GM21381 (cell line): ENCODE measurements at regions not wholly inside any gene's neighbourhood (a gene's known extent, or its start where the extent isn't known, plus 50 kb on each side); places are given as distances from the start of the nearest gene placed in this dataset.
A peak's percentile ranks its signal among the peaks of the same experiment; 100 is the strongest.
"Not testable (repeated sequence)": the region's sequence is repeated elsewhere in the genome, so short reads cannot be mapped to it uniquely, and the experiment has no call there.

Source experiments
- ATAC-seq: cut with Tn5 transposase; IDR thresholded peaks from one replicate; pipeline ENCODE4 v1.9.1; 2021; ENCODE audit warnings: mild to moderate bottlenecking, moderate library complexity; ENCODE audit not compliant: unreplicated experiment

DNA sequence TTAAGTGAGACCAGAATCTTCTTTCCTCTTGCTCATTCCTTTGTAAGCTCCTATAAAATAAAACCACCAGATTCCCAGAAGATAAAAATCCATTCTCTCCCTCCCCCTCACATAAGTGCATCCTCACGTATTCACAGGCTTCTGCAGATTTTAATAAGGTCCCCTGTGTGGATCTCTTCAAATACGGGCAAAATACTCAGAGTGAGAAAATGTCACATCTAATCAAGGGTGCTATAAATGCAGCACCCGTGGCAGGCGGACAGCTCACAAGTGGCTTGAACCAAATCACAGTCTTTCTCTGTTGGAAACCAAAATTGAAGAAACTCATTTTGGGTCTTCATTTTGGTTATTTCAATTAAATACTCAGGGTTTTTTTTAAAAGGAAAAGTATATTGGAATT is 212.9 kb upstream of the CMC1 start:
- no peak for ATAC-seq

DNA sequence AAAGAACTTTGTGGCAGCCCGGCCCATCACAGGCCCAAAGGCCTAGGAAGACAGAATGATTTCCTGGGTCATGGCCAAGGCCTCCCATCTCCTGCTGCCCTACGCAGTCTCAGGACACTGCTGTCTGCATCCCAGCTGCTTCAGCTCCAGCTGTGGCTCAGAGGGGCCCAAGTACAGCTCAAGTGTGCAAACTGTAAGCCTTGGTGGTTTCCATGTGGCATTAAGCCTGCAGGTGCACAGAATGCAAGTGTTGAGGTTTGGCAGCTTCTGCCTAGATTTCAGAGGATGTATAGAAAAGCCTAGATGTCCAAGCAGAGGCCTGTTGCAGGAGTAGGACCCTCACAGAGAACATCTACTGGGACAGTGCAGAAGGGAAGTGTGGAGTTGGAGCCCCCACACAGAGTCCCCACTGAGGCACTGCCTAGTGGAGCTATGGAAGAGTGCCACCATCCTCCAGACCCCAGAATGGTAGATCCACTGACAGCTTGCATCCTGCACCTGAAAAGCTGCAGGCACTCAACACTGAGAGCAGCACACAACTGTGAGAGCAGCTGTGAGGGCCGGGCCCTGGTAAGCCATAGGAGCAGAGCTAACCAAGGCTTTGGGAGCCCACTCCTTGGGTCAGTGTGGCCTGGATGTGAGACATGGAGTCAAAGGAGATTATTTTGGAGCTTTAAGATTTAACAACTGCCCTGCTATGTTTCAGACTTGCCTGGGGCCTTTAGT is 208.2 kb upstream of the CMC1 start:
- ATAC-seq, result no peak

GRCh38 chr3:28036599-28037575 is 204.5 kb upstream of the CMC1 start:
- peak; percentile 58 for ATAC-seq

GRCh38 chr3:28039234-28039633 is 202.2 kb upstream of the CMC1 start:
- no peak for ATAC-seq

- ATAC-seq, result no peak
These were observed 201.6 kb upstream of the CMC1 start for GRCh38 chr3:28039829-28040228.

DNA sequence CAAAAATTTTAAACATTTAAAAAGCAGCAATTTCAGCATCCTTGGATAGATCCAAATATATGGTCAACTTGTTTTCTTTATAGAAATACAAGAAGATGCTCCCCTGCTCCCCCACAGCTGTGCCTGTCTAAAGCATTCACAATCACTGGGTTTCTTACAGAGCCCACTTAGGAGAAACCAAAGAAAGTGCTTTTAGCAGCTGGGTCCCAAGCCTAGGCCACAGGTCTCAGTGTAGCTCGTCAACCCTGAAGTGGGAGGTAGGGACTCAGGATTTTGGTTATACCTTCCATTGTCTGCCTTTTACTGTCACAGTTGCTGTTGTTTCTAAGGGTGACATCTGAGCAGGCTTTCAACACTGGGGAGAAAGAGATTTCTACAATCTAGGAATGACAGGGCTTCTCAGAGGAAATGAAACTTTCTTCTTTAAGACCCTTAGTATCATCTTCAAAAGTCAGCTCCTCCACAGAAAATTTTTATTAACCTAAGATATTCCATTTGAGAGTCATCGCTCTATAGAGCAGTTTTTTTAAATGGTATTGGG is 199.3 kb upstream of the CMC1 start:
- ATAC-seq, result peak; percentile 53

- peak; percentile 30 for ATAC-seq
These were observed 198.7 kb upstream of the CMC1 start for GRCh38 chr3:28042707-28043106.

GRCh38 chr3:28050120-28050519 is 191.3 kb upstream of the CMC1 start:
- no peak for ATAC-seq

DNA sequence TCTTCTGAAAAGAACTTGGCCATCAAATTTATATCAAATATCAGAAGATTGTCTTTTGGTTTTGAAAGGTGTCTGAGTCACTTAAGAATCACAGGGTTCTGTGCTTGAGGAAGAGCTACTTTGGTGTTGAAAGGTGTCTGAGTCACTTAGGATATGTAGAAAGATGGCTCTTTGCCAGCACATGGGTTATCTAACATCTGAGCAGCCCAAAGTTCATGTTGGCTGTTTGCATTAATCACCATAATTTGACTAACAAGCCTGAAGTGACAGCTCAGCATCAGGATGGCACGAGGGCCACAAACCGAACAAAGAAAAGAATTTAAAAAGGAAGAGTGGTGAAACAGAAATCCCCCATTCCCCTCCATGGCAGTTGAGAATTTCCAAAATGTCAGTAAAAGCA is 190.5 kb upstream of the CMC1 start:
- no peak for ATAC-seq

DNA sequence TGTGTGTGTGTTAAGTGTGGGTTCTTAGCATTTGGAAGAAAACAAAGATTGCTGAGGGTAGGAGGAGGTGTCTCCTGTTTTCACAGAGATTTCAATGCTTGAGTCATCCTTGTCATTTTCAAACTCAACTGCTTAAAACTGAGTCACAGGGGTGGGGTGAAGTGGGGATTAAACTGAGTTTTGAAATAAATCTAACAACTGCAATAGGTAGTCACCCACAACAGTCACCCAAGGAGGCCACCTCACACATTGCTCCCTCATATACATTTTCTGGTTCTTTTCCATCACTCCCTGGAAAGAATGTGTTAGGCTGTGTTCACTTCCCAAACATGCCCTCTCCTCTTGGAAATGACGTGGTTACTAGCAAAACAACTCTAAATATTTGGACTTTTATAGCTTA is 187.7 kb upstream of the CMC1 start:
- ATAC-seq, result no peak

DNA sequence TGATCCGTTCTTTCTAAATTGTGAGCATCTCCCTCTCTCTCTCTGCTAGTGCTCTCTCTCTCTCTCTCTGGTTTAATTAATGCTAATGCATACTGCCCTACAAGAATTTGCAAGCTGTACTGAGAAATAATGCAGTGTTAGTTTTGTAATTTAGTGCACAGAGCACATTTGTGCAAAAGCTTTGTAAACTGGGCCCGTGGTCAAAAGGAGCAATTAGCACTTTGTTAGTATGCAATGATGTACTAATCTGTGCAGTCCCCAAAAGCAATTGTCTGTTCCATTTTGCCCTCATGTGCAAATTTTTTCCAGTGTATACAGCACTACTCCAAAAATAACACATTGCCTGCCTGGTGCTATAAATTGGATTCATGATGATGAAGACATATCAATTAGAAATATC is 184.6 kb upstream of the CMC1 start:
- no peak for ATAC-seq

GRCh38 chr3:28057539-28057938 is 183.9 kb upstream of the CMC1 start:
- no peak for ATAC-seq

DNA sequence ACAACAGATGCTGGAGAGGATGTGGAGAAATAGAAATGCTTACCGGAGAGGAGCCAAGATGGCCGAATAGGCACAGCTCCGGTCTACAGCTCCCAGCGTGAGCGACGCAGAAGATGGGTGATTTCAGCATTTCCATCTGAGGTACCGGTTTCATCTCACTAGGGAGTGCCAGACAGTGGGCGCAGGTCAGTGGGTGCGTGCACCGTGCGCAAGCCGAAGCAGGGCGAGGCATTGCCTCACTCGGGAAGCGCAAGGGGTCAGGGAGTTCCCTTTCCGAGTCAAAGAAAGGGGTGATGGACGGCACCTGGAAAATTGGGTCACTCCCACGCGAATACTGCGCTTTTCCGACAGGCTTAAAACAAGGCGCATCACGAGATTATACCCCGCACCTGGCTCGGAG is 182.2 kb upstream of the CMC1 start:
- not testable (repeated sequence) for ATAC-seq

DNA sequence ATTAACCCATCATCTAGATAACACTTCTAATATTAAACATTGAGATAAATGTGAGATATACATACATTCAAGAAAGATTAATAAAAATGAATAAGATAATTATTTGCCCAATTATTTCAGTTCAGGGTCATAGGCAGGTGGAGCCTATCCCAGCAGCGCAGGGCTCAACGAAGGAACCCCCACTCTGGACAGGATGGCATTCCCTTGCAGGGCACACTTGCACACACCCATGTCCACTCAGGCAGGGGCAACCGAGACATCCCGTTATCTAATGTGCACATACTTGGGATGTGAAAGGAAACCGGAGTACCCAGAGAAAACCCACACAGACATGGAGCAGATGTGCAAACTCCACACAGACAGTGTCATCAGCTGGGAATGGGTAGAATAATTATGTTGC is 175.4 kb upstream of the CMC1 start:
- ATAC-seq, result no peak

DNA sequence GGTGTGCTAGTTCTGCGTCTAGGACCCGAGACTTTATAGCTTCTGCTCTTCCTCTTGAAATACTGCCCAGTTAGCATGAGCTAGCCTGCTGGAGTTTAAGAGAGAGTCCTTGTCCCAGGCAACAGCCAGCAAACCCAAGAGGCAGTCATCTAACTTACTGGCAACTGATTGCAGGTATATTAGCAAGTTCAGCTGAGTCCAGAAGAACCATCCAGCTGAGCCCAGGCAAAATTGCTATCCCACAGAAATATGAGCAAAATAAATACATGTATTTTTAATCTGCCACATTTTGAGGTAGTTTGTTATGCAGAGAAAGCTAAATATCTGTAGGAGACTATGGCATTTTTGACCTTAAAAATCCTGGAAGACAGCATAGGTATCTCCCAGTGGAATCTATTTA is 174.4 kb upstream of the CMC1 start:
- no peak for ATAC-seq

DNA sequence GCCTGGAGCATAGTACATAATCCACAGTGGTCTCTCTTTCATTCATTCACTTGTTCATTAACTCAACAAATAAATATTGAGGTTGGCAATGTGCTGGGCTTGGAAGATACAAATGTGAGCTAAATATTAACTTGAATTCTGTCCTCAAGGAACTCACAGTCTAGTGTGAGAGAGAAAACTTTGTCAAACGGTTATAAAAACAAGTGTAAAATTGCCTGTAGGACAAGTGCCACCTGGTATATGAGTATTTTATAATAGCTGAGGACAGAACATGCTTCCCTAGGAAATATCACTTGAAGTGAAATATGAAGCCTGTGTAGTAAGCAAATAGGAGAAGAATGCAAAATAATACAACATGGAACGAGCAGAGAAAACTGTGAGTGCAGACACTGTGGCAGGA is 173.1 kb upstream of the CMC1 start:
- no peak for ATAC-seq

DNA sequence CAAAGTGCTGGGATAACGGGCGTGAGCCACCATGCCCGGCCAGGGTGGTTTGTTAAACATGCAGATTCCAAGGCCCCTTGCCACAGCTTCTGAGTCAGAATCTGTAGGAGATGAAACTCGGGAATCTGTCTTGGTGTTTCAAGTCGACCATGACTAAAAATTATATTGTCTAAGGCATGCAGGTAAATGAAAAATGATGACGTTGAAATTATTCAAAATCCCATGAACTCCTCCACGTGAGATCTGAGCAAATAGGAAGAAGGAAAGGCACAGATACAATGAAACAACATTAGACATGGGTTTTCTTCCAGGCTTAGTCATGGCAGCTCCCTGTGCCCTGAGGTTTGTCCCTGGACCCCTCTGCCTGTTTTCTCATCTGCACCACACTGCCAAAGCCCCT is 172.0 kb upstream of the CMC1 start:
- no peak for ATAC-seq

DNA sequence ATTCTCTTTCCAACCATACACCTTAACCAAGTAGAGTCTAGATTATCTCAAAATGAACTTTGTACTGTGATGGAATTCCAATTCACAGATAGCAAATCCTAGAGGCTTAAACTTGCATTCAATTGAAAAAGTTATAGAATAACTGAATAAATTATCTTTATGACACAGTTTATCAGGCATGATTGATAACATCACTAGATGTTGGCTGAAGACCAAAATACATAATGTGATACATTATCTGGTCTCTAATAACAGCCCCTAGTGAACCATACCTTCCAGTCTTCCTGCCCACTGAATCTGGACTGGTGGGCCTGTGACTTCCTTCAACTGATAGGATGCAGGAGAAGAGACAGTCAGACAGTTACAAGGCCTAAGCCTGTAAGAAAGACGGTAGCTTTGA is 165.2 kb upstream of the CMC1 start:
- ATAC-seq, result no peak

DNA sequence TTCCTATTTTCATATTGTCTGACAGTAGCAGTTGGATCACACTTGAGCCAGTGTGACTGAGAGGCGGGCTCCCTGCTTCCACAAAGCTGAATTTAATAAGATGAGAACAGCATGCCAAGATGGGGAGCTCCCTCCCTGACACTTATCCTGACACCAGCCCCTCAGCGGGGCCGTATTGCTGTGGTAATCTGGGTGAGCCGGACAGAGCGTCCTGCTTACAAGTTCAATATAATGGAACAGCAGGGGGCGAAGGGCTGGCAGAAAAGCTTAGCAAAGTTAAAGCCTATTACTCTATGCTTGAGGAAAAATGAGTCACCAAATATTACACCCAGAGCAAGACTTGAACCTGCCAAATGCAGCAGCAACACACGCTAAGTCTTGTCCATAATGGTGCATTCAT is 163.8 kb upstream of the CMC1 start:
- ATAC-seq, result no peak

DNA sequence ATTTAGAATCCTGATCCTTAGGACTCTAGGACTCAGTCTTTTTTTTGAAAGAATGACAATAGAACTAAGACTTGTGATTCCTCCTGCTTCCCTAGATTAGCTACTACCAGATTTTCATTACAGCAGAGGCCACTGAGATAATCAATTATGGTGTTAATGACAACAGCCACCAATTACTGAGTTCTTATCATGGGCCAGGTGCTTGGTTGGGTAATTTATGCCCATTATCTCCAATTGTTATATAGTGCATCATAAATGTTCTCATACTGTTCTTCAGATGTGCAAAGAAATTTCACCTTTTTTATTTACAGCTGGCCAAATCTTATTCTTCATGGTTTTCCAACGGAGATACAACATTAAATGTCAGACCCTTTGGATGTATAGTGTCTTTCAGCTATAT is 162.9 kb upstream of the CMC1 start:
- no peak for ATAC-seq

GRCh38 chr3:28080716-28081115 is 160.7 kb upstream of the CMC1 start:
- no peak for ATAC-seq

GRCh38 chr3:28081533-28081947 is 159.9 kb upstream of the CMC1 start:
- ATAC-seq, result peak; percentile 79
